ENCODE measurements at regions not wholly inside any gene's neighbourhood (a gene's known extent, or its start where the extent isn't known, plus 50 kb on each side); places are given as distances from the start of the nearest gene placed in this dataset.
"Not testable (repeated sequence)": the region's sequence is repeated elsewhere in the genome, so short reads cannot be mapped to it uniquely, and the experiment has no call there.

GRCh38 chr14:105672450-105673200 lies 146.2 kb downstream of the TMEM121 start:
- H3K27me3 ChIP-seq (replicated peaks; ENCODE audit: insufficient read depth); H3K9me3 ChIP-seq; DNase-seq (ENCODE audit: low spot score); H3K36me3 ChIP-seq; ATAC-seq (ENCODE audit: insufficient number of reproducible peaks, low FRiP score, low read depth); H3K4me3 ChIP-seq; H3K4me1 ChIP-seq (ENCODE audit: control insufficient read depth in 1 of 2, low read depth in 2 of 2); H3K27ac ChIP-seq: not testable (repeated sequence)

- not testable (repeated sequence) for H3K27ac ChIP-seq; H3K36me3 ChIP-seq; DNase-seq (ENCODE audit: low spot score); H3K4me3 ChIP-seq; ATAC-seq (ENCODE audit: insufficient number of reproducible peaks, low FRiP score, low read depth); H3K9me3 ChIP-seq; H3K27me3 ChIP-seq (replicated peaks; ENCODE audit: insufficient read depth); H3K4me1 ChIP-seq (ENCODE audit: control insufficient read depth in 1 of 2, low read depth in 2 of 2)
Measured at GRCh38 chr14:105675433-105675832, 149.1 kb downstream of the TMEM121 start.

- not testable (repeated sequence) for DNase-seq (ENCODE audit: low spot score); H3K4me3 ChIP-seq; ATAC-seq (ENCODE audit: insufficient number of reproducible peaks, low FRiP score, low read depth); H3K4me1 ChIP-seq (ENCODE audit: control insufficient read depth in 1 of 2, low read depth in 2 of 2); H3K27ac ChIP-seq; H3K27me3 ChIP-seq (replicated peaks; ENCODE audit: insufficient read depth); H3K9me3 ChIP-seq; H3K36me3 ChIP-seq
Measured at GRCh38 chr14:105675905-105676670, 149.7 kb downstream of the TMEM121 start.

DNA sequence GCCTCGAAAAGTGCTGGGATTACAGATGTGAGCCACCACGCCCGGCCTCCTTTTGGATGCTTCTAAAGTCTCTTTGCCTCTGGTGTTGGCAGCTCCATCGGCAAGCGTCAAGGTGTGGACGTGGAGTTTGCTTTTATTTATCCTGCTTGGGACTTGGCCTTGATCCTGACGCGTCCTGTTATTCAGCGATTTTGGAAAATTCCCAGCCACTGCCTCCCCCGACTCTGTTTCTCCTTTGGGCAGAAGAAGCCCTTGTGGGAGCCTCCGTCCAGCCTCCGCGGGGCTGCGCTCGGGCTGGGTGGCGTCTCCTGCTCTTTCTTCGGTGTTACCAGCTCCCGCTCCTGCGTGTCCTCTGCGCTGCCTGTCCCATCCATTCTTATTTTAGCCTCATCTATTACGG lies 151.7 kb downstream of the TMEM121 start:
- not testable (repeated sequence) for H3K36me3 ChIP-seq; ATAC-seq (ENCODE audit: insufficient number of reproducible peaks, low FRiP score, low read depth); H3K9me3 ChIP-seq; H3K27me3 ChIP-seq (replicated peaks; ENCODE audit: insufficient read depth); DNase-seq (ENCODE audit: low spot score); H3K4me1 ChIP-seq (ENCODE audit: control insufficient read depth in 1 of 2, low read depth in 2 of 2); H3K27ac ChIP-seq; H3K4me3 ChIP-seq

- ATAC-seq (ENCODE audit: insufficient number of reproducible peaks, low FRiP score, low read depth); H3K9me3 ChIP-seq: not testable (repeated sequence)
Measured at GRCh38 chr14:105678996-105679958, 152.9 kb downstream of the TMEM121 start.

GRCh38 chr14:105679959-105680735 lies 153.8 kb downstream of the TMEM121 start:
- not testable (repeated sequence) for ATAC-seq (ENCODE audit: insufficient number of reproducible peaks, low FRiP score, low read depth); H3K4me1 ChIP-seq (ENCODE audit: control insufficient read depth in 1 of 2, low read depth in 2 of 2); DNase-seq (ENCODE audit: low spot score); H3K9me3 ChIP-seq; H3K27me3 ChIP-seq (replicated peaks; ENCODE audit: insufficient read depth); H3K4me3 ChIP-seq; H3K36me3 ChIP-seq; H3K27ac ChIP-seq

More at GRCh38 chr14:105678996-105679958, 152.9 kb downstream of the TMEM121 start:
- not testable (repeated sequence) for H3K36me3 ChIP-seq; H3K4me1 ChIP-seq (ENCODE audit: control insufficient read depth in 1 of 2, low read depth in 2 of 2); H3K27me3 ChIP-seq (replicated peaks; ENCODE audit: insufficient read depth); H3K4me3 ChIP-seq; DNase-seq (ENCODE audit: low spot score); H3K27ac ChIP-seq

DNA sequence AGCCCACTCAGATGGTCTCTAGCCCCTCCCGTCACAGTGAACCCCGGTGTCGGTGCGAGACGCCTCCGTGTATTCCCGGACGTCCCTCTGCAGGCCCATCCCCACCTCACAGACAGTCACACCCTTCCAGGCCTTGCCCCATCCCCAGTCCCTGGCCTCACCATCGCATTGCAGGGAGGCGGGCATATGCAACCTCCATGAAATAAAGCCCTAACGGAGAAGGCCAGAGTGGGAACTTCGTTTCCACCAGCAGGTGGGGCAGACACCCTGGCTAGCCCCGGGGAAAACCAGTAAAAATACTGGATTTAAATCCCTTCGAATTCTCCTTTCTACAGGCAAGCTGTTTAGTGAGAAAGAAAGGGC lies 154.3 kb downstream of the TMEM121 start:
- not testable (repeated sequence) for DNase-seq (ENCODE audit: low spot score); ATAC-seq (ENCODE audit: insufficient number of reproducible peaks, low FRiP score, low read depth); H3K4me3 ChIP-seq; H3K27ac ChIP-seq; H3K27me3 ChIP-seq (replicated peaks; ENCODE audit: insufficient read depth); H3K4me1 ChIP-seq (ENCODE audit: control insufficient read depth in 1 of 2, low read depth in 2 of 2); H3K36me3 ChIP-seq; H3K9me3 ChIP-seq

GRCh38 chr14:105681606-105682185 lies 155.3 kb downstream of the TMEM121 start:
- H3K4me3 ChIP-seq; H3K9me3 ChIP-seq; H3K27me3 ChIP-seq (replicated peaks; ENCODE audit: insufficient read depth); DNase-seq (ENCODE audit: low spot score); H3K27ac ChIP-seq; H3K36me3 ChIP-seq; H3K4me1 ChIP-seq (ENCODE audit: control insufficient read depth in 1 of 2, low read depth in 2 of 2); ATAC-seq (ENCODE audit: insufficient number of reproducible peaks, low FRiP score, low read depth): not testable (repeated sequence)

- not testable (repeated sequence) for H3K27ac ChIP-seq; H3K4me1 ChIP-seq (ENCODE audit: control insufficient read depth in 1 of 2, low read depth in 2 of 2); H3K9me3 ChIP-seq; H3K36me3 ChIP-seq; H3K4me3 ChIP-seq; H3K27me3 ChIP-seq (replicated peaks; ENCODE audit: insufficient read depth); ATAC-seq (ENCODE audit: insufficient number of reproducible peaks, low FRiP score, low read depth); DNase-seq (ENCODE audit: low spot score)
Measured at GRCh38 chr14:105682442-105682841, 156.1 kb downstream of the TMEM121 start.
